Type B pancreatic cell (in vitro differentiated cells): ENCODE measurements at regions not wholly inside any gene's neighbourhood (a gene's known extent, or its start where the extent isn't known, plus 50 kb on each side); places are given as distances from the start of the nearest gene placed in this dataset.

Source experiments
- DNase-seq: peaks from one replicate; pipeline ENCODE4 v3.0.0; 2021; ENCODE audit warnings: mixed read lengths; ENCODE audit not compliant: unreplicated experiment; ENCODE audit errors: extremely low spot score
- H3K27ac Mint-ChIP-seq: 2 replicates; pipeline ENCODE4 v1.8.0; 2021; ENCODE audit warnings: mild to moderate bottlenecking, mixed read lengths
- H3K27me3 Mint-ChIP-seq: 2 replicates; pipeline ENCODE4 v1.8.0; 2021; ENCODE audit warnings: mixed read lengths
- H3K36me3 Mint-ChIP-seq: 2 replicates; pipeline ENCODE4 v1.8.0; 2021; ENCODE audit warnings: mixed read lengths
- H3K4me1 Mint-ChIP-seq: one replicate; pipeline ENCODE4 v1.8.0; 2021; ENCODE audit warnings: mixed read lengths; ENCODE audit not compliant: unreplicated experiment
- H3K4me3 Mint-ChIP-seq: 2 replicates; pipeline ENCODE4 v1.8.0; 2021; ENCODE audit warnings: mild to moderate bottlenecking, mixed read lengths
- H3K9me3 Mint-ChIP-seq: 2 replicates; pipeline ENCODE4 v1.8.0; 2021; ENCODE audit warnings: mixed read lengths
- TF ChIP-seq, protein P1 (sequence below): fragments of 200-600 bp; sonication (generic); conservative IDR thresholded peaks from 2 replicates; pipeline ENCODE4 v1.5.0; 2021; ENCODE audit warnings: antibody characterized with exemption, mild to moderate bottlenecking

DNA sequence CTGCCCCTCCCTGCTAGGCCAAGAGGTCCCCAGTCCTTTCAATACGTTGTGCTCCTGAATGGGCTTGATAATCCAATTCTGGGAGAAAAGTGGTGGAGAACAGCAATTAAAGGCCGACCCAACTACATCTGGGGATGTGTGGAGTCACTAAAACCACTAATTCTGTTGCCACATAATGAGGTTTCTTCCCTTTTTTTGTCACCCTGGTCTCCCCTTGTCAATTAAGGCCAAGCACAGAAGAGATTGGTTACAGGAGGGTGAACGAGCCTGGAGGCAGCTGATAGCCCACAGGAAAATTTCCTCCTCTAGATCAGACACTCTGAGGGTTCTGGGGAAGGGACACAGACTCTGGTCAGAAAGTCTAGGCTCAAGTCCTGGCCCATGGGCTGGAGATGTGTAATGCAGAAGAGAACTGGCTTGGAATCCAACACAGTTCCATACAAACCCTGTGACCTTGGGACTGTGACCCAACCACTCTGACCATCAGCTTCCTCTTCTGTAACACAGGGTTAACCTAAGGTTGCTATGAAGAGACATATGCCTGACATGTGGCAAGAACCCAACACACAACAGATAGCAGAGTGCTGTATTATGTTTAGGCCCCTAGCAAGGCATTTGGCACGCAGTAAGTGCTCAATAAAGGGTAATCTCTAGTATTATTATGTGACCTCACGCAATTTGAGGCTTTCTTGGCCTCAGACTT, 146.4 kb downstream of the CHST1 start:
- H3K4me3 Mint-ChIP-seq, result no peak overlapping the region
- H3K4me1 Mint-ChIP-seq, result no peaks in the 10 kb centered on the region
- peaks cover 6% of the 10 kb centered on the region for H3K27me3 Mint-ChIP-seq
- H3K27ac Mint-ChIP-seq, result no peak overlapping the region
- no peak for DNase-seq
- peaks cover 6% of the 10 kb centered on the region for H3K9me3 Mint-ChIP-seq
- H3K36me3 Mint-ChIP-seq, result no peaks in the 10 kb centered on the region
- TF ChIP-seq, protein P1, sequence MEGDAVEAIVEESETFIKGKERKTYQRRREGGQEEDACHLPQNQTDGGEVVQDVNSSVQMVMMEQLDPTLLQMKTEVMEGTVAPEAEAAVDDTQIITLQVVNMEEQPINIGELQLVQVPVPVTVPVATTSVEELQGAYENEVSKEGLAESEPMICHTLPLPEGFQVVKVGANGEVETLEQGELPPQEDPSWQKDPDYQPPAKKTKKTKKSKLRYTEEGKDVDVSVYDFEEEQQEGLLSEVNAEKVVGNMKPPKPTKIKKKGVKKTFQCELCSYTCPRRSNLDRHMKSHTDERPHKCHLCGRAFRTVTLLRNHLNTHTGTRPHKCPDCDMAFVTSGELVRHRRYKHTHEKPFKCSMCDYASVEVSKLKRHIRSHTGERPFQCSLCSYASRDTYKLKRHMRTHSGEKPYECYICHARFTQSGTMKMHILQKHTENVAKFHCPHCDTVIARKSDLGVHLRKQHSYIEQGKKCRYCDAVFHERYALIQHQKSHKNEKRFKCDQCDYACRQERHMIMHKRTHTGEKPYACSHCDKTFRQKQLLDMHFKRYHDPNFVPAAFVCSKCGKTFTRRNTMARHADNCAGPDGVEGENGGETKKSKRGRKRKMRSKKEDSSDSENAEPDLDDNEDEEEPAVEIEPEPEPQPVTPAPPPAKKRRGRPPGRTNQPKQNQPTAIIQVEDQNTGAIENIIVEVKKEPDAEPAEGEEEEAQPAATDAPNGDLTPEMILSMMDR, result no peak

DNA sequence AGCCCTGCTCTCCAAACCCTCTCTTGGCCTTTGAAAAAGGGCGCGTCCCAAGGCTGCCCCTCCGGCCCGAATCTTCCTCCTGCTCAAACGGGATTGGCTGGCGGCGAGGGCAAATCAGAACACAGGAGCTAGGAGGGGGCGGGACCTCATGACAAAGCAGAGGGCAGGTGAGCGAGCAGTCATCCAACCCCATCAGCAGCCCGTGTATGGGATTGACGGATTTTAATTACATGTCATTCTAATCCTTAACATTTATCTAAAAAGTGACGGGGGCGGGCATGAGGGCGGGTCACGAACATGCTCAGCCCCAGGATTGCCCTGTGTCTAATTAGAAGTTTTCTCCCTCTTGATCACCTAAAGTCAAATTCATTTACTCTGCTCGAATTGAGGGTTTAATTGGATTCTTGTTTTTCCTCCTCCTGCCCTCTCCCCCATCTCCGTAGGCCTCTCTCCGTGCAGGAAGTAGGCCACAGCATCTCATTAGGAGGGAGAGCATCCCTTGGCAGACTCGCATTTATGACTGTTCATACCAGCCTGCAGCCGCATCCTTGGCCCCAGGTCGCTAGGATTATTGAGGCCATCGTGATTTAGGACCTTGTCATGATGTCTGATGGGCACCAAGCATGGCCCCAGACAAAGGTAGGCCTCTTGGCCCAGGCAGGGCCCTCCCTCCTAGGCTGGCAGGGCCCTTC, 147.1 kb downstream of the CHST1 start:
- no peak overlapping the region for H3K4me3 Mint-ChIP-seq
- DNase-seq, result no peak
- TF ChIP-seq, protein P1, result no peak
- peaks cover 6% of the 10 kb centered on the region for H3K27me3 Mint-ChIP-seq
- H3K9me3 Mint-ChIP-seq, result peaks cover 6% of the 10 kb centered on the region
- no peaks in the 10 kb centered on the region for H3K36me3 Mint-ChIP-seq
- no peak overlapping the region for H3K27ac Mint-ChIP-seq
- H3K4me1 Mint-ChIP-seq, result no peaks in the 10 kb centered on the region

DNA sequence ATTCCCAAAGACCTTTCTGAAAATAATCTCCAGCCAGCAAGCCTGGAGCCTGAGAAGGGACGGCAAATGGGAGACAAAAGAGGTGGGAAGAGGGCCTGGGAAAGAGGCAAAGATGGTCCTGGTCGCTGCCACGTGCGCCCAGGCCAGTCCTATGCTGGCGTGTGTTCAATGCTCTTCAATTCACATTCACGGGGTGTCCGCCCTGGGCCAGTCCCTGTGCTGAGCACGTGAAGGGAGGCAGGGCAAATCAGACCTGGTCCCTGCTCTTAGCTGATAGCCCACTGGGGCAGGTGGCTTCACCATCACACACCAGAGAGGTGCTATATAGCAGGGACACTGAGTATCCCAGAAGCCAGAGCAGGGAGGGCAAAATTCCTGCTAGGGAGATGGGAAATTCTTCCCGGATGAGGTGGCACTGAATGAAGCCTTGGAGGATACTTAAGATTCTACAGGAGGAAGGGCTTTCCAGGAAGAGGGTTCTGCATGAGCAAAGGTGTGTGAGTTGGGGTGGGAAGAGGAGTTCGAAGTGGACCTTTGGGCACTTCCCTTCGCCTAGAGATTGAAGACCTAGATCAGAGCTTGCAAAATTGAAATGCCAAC, 148.2 kb downstream of the CHST1 start:
- Mint-ChIP-seq H3K27ac (no peak overlapping the region), H3K36me3 (no peaks in the 10 kb centered on the region), H3K9me3 (no peaks in the 10 kb centered on the region), H3K27me3 (peaks cover 6% of the 10 kb centered on the region), H3K4me1 (no peaks in the 10 kb centered on the region), H3K4me3 (no peak overlapping the region)
- DNase-seq, result no peak
- TF ChIP-seq, protein P1, result no peak

DNA sequence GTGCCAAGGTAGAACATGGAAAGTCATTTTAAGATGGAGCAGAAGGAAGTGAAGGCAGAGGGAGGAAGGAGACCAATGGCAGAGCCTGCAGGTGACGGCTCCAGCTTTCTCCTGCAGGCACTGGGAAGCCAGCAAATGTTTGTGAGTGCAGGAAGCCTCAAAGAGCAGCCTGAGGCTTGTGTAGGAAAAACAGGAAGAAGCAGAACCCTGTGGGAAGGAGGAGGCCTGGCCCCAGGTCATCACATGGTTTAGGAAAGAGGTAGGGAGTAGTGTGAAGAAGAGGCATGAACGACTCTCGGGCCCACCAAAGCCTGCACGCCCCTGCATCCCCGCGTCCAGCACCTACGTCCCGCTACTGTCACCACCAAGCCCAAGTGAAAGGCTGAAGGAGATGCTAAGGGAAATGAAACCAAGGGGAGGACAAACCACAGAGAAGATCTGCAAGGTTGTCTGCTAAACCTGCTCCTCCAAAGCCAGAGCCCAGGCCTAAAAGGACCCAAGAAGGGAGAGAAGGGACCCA, 151.5 kb downstream of the CHST1 start:
- no peaks in the 10 kb centered on the region for H3K4me1 Mint-ChIP-seq
- no peaks in the 10 kb centered on the region for H3K9me3 Mint-ChIP-seq
- no peak for DNase-seq

DNA sequence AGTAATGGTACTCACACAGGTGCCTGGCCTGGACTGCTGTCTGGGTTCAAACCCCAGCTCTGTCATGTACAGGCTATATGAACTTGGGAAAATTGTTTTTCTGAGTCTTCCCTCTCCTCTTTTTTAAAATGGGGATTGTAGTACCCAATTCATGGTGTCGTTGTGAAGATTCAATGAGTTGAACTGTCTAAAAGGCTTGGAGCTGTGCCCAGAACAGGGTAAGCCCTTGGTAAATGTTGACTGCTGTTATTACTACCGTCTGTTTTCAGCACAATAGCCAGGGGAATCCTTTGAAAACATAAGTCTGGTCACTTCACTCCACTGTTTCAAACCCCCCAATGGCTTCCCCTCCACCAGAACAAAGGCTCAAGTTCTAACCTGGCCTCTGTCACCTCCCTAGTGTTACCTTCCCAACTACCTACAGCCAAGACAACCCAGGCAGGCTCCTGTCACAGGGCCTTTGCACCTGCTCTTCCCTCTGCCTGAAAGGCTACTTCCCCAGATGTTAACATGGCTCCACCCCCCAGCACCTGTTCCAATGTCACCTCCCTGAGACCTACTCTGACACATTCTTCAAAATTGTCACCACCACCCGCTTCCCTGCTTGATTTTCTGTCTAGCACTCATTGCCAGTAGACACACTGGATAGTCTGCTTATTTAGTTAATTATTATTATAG, 152.8 kb downstream of the CHST1 start:
- Mint-ChIP-seq H3K27ac (no peak overlapping the region), H3K27me3 (peaks cover 12% of the 10 kb centered on the region), H3K36me3 (no peaks in the 10 kb centered on the region), H3K4me1 (no peaks in the 10 kb centered on the region), H3K4me3 (no peak overlapping the region), H3K9me3 (no peaks in the 10 kb centered on the region)
- DNase-seq, result no peak
- TF ChIP-seq, protein P1, result no peak

More for the DNA sequence above, 151.5 kb downstream of the CHST1 start:
- TF ChIP-seq, protein P1, result no peak
- no peak overlapping the region for H3K27ac Mint-ChIP-seq
- H3K4me3 Mint-ChIP-seq, result no peak overlapping the region
- H3K36me3 Mint-ChIP-seq, result no peaks in the 10 kb centered on the region
- peaks cover 12% of the 10 kb centered on the region for H3K27me3 Mint-ChIP-seq
